Hepatocyte (in vitro differentiated cells): ENCODE measurements at regions not wholly inside any gene's neighbourhood (a gene's known extent, or its start where the extent isn't known, plus 50 kb on each side); places are given as distances from the start of the nearest gene placed in this dataset.
"Not testable (repeated sequence)": the region's sequence is repeated elsewhere in the genome, so short reads cannot be mapped to it uniquely, and the experiment has no call there.

Source experiments
- DNase-seq: peaks from one replicate; pipeline ENCODE4 v3.0.0-alpha.2; 2016; ENCODE audit warnings: low spot score
- H2AFZ ChIP-seq: fragments of 200-600 bp; sonication (generic); 2 replicates; pipeline ENCODE4 v1.6.0; 2016; ENCODE audit warnings: antibody characterized with exemption, mild to moderate bottlenecking
- H3K27ac ChIP-seq: fragments of 200-600 bp; sonication (generic); 2 replicates; pipeline ENCODE4 v1.5.1; 2016; ENCODE audit warnings: mild to moderate bottlenecking
- H3K27me3 ChIP-seq: fragments of 200-600 bp; sonication (generic); 2 replicates; pipeline ENCODE4 v1.6.1; 2016
- H3K36me3 ChIP-seq: fragments of 200-600 bp; sonication (generic); replicated peaks from 2 replicates; pipeline ENCODE4 v1.5.1; 2016; ENCODE audit warnings: low read depth; ENCODE audit not compliant: insufficient read depth
- H3K4me1 ChIP-seq: fragments of 200-600 bp; sonication (generic); 2 replicates; pipeline ENCODE4 v1.5.1; 2016; ENCODE audit warnings: mild to moderate bottlenecking, moderate library complexity; ENCODE audit not compliant: insufficient read depth
- H3K4me2 ChIP-seq: fragments of 200-600 bp; sonication (generic); 2 replicates; pipeline ENCODE4 v1.6.0; 2016
- H3K4me3 ChIP-seq: fragments of 200-600 bp; sonication (generic); 2 replicates; pipeline ENCODE4 v1.5.1; 2016; ENCODE audit warnings: mild to moderate bottlenecking
- H3K79me2 ChIP-seq: fragments of 200-600 bp; sonication (generic); 2 replicates; pipeline ENCODE4 v1.6.0; 2017; ENCODE audit warnings: mild to moderate bottlenecking
- H3K9me2 ChIP-seq: fragments of 200-600 bp; sonication (generic); replicated peaks from 2 replicates; pipeline ENCODE4 v1.6.0; 2017; ENCODE audit warnings: mild to moderate bottlenecking; ENCODE audit not compliant: insufficient read depth
- H3K9me3 ChIP-seq: fragments of 200-600 bp; sonication (generic); 2 replicates; pipeline ENCODE4 v1.5.1; 2016; ENCODE audit warnings: low read depth, mild to moderate bottlenecking
- H4K20me1 ChIP-seq: fragments of 200-600 bp; sonication (generic); 2 replicates; pipeline ENCODE4 v1.6.0; 2016; ENCODE audit warnings: mild to moderate bottlenecking; ENCODE audit not compliant: insufficient read depth, poor library complexity, severe bottlenecking
- CTCF ChIP-seq: fragments of 200-600 bp; sonication (generic); IDR thresholded peaks from 2 replicates; pipeline ENCODE4 v1.5.1; 2016; ENCODE audit warnings: antibody characterized with exemption, mild to moderate bottlenecking; ENCODE audit not compliant: poor library complexity
- EZH2 ChIP-seq: fragments of 200-600 bp; sonication (generic); IDR thresholded peaks from 2 replicates; pipeline ENCODE4 v1.6.1; 2016; ENCODE audit warnings: antibody characterized with exemption, mild to moderate bottlenecking, borderline replicate concordance
- EZH2phosphoT487 ChIP-seq: fragments of 200-600 bp; sonication (generic); IDR thresholded peaks from one replicate; pipeline ENCODE4 v1.6.1; 2018; ENCODE audit warnings: antibody characterized with exemption, mild to moderate bottlenecking, low read depth, moderate library complexity; ENCODE audit not compliant: unreplicated experiment, severe bottlenecking
- WGBS: methylation state at CpG from one replicate; pipeline ENCODE4 v1.1.6; 2016; ENCODE audit warnings: low lambda C conversion rate; ENCODE audit errors: missing lambda C conversion rate; 5-methylcytosine and 5-hydroxymethylcytosine counted together

- Histone ChIP-seq H3K27me3 (no peaks in the 10 kb centered on the region), H2AFZ (no peak overlapping the region), H3K9me3 (no peaks in the 10 kb centered on the region), H3K36me3 (no peaks in the 10 kb centered on the region), H3K79me2 (no peaks in the 10 kb centered on the region), H3K4me2 (no peak overlapping the region), H4K20me1 (no peaks in the 10 kb centered on the region), H3K4me1 (no peaks in the 10 kb centered on the region), H3K27ac (peak overlapping the region; percentile 75), H3K4me3 (no peak overlapping the region), H3K9me2 (no peaks in the 10 kb centered on the region)
- 53% methylated on average over 4 of the region's 4 CpGs for WGBS
- TF ChIP-seq CTCF (no peak), EZH2phosphoT487 (no peak), EZH2 (no peak)
- peak; percentile 14 for DNase-seq
These were observed 122.6 kb upstream of the XPO1 start for GRCh38 chr2:61660511-61661388.

GRCh38 chr2:61658841-61659780, 121.0 kb upstream of the XPO1 start:
- no peaks in the 10 kb centered on the region for H3K79me2 ChIP-seq
- H3K4me1 ChIP-seq: no peaks in the 10 kb centered on the region
- H3K27me3 ChIP-seq: no peaks in the 10 kb centered on the region
- no peaks in the 10 kb centered on the region for H3K9me3 ChIP-seq
- DNase-seq: peak; percentile 56
- no peak overlapping the region for H3K4me3 ChIP-seq
- H4K20me1 ChIP-seq: no peaks in the 10 kb centered on the region
- 64% methylated on average over 3 of the region's 3 CpGs for WGBS
- no peak for TF ChIP-seq EZH2
- no peak for TF ChIP-seq EZH2phosphoT487
- peak; percentile 61 for TF ChIP-seq CTCF
- H3K27ac ChIP-seq: peak overlapping the region; percentile 75
- H2AFZ ChIP-seq: no peak overlapping the region
- no peak overlapping the region for H3K4me2 ChIP-seq
- no peaks in the 10 kb centered on the region for H3K36me3 ChIP-seq
- no peaks in the 10 kb centered on the region for H3K9me2 ChIP-seq

GRCh38 chr2:61649946-61650345, 111.8 kb upstream of the XPO1 start:
- not testable (repeated sequence) for DNase-seq, H2AFZ ChIP-seq

GRCh38 chr2:61649021-61649420, 110.9 kb upstream of the XPO1 start:
- H2AFZ ChIP-seq: no peak overlapping the region
- WGBS: 96% methylated on average over 2 of the region's 2 CpGs
- H3K4me3 ChIP-seq: no peak overlapping the region
- no peaks in the 10 kb centered on the region for H3K4me1 ChIP-seq
- H3K9me3 ChIP-seq: no peaks in the 10 kb centered on the region
- TF ChIP-seq EZH2: no peak
- TF ChIP-seq CTCF: no peak
- no peak for TF ChIP-seq EZH2phosphoT487
- H4K20me1 ChIP-seq: no peaks in the 10 kb centered on the region
- no peak for DNase-seq
- H3K27ac ChIP-seq: no peak overlapping the region
- no peaks in the 10 kb centered on the region for H3K36me3 ChIP-seq
- H3K4me2 ChIP-seq: no peak overlapping the region
- H3K27me3 ChIP-seq: no peaks in the 10 kb centered on the region
- H3K79me2 ChIP-seq: no peaks in the 10 kb centered on the region
- H3K9me2 ChIP-seq: no peaks in the 10 kb centered on the region

More at GRCh38 chr2:61649946-61650345, 111.8 kb upstream of the XPO1 start:
- not testable (repeated sequence) for H3K79me2 ChIP-seq, H3K9me3 ChIP-seq, H3K9me2 ChIP-seq, H3K4me1 ChIP-seq, H3K4me3 ChIP-seq, H4K20me1 ChIP-seq, H3K36me3 ChIP-seq, H3K4me2 ChIP-seq, H3K27me3 ChIP-seq, H3K27ac ChIP-seq
- 93% methylated on average over 3 of the region's 3 CpGs for WGBS
